Naive thymus-derived CD8-positive, alpha-beta T cell (primary cell): ENCODE measurements at regions not wholly inside any gene's neighbourhood (a gene's known extent, or its start where the extent isn't known, plus 50 kb on each side); places are given as distances from the start of the nearest gene placed in this dataset.
A peak's percentile ranks its signal among the peaks of the same experiment; 100 is the strongest.

Experiments
- ATAC-seq, 2 donors: fragments of 150-1000 bp; cut with Tn5 transposase in 1 of 2; sonication (Bioruptor Pico), chemical (Tn5 transposase) in 1 of 2; 1 replicate in 1 of 2; 2 replicates in 1 of 2; pipeline ENCODE4 v1.10.0; 2021; ENCODE audit warnings: mild to moderate bottlenecking in 2 of 2, moderate library complexity in 2 of 2
- POLR2A ChIA-PET: fragments of 350-600 bp; sonication (Branson Sonifier 250); formaldehyde crosslinking; loops from one replicate; lab custom pipeline; 2021; ENCODE audit warnings: antibody characterized with exemption; lab: Charles Lee
- DNase-seq, 10 donors: peaks; one replicate each; pipeline versions ENCODE4 v3.0.0 to v3.0.0-alpha.2; 2020 to 2022
- H3K27ac Mint-ChIP-seq, 10 donors: one replicate each; pipeline ENCODE4 v1.8.0; 2020 to 2022; ENCODE audit warnings: mild to moderate bottlenecking in 10 of 10, mixed read lengths in 10 of 10, moderate library complexity in 4 of 10, inconsistent platforms in 1 of 10
- H3K27me3 Mint-ChIP-seq, 5 donors: one replicate each; pipeline ENCODE4 v1.8.0; 2021 to 2022; ENCODE audit warnings: mixed read lengths in 5 of 5
- H3K36me3 Mint-ChIP-seq, 3 donors: one replicate each; pipeline ENCODE4 v1.8.0; 2020 to 2022; ENCODE audit warnings: mixed read lengths in 3 of 3, mild to moderate bottlenecking in 2 of 3, inconsistent platforms in 1 of 3
- H3K4me1 Mint-ChIP-seq, 4 donors: one replicate each; pipeline ENCODE4 v1.8.0; 2021 to 2022; ENCODE audit warnings: mixed read lengths in 4 of 4
- H3K4me3 Mint-ChIP-seq, 10 donors: one replicate each; pipeline ENCODE4 v1.8.0; 2020 to 2022; ENCODE audit warnings: mild to moderate bottlenecking in 10 of 10, mixed read lengths in 10 of 10, moderate library complexity in 6 of 10, inconsistent platforms in 1 of 10
- H3K9me3 Mint-ChIP-seq, 9 donors: one replicate each; pipeline ENCODE4 v1.8.0; 2020 to 2022; ENCODE audit warnings: mixed read lengths in 9 of 9, mild to moderate bottlenecking in 3 of 9, inconsistent platforms in 1 of 9, moderate library complexity in 1 of 9

DNA sequence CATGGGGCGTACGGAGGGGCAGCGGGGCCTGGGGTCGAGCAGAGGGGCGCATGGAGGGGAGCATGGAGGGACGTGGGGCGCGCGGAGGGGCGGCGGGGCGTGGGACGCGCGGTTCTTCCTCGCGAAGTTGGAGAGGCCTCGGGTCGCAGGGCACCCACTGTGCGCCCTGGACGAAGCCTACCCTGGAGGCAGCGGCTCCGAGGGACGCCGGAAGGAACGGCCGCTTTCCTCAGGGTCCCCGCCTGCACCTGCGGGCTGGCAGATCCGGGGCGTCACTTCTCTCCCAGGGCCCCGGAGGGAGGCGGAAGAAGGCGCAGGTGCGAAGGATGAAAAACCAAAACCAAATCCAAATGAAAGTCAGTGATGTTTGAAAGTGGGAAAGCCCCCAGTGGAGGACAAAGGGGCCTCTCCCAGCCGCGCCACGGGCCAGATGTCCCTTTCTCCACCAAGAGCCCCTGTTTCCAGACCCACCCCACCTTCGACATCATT is 142.1 kb upstream of the PDE10A start:
- Mint-ChIP-seq H3K27ac (no peak overlapping the region), H3K27me3 (peaks cover 7 to 48% (median 19%) of the 10 kb centered on the region in 5 donors), H3K4me1 (peaks cover 0 to 6% (median 3%) of the 10 kb centered on the region in 4 donors), H3K4me3 (no peak overlapping the region), H3K36me3 (peaks cover 0 to 5% (median 4%) of the 10 kb centered on the region in 3 donors), H3K9me3 (peaks cover 0 to 13% (median 3%) of the 10 kb centered on the region in 9 donors)
- POLR2A ChIA-PET = no interaction called here
- DNase-seq (no peak), ATAC-seq (no peak)

DNA sequence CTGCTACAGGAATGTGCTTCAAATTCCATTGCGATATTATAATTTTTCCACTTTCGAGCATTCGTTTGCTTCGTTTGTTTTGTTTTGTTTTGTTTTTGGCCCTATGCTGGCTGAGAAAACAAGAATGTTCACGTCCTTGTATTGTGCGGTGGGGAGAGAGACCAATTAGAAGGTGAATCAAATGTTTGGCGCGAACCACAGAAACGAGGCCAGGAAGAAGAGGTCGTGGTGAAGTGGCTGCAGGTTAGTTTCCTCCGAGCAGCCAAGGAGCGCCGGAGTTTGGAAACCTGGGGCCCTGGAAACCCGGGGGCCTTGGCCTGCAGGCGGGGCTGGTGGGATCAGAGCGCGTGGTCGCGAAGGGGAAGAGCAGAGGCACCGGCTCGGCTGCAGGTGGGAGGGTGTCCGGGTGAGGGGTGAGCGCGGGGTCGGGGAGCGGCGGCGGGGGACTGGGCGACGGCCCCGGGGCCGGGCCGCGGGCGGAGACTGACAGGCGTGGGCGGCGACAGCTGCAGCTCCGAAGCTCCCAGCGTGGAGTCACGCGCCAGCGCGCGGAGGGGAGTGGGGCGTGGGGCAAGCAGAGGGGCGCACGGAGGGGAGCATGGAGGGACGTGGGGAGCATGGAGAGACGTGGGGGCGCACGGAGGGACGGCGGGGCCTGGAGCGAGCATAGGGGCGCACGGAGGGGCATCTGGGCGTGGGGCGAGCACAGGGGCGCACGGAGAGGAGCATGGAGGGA is 141.5 kb upstream of the PDE10A start:
- Mint-ChIP-seq H3K27ac (no peak overlapping the region), H3K4me1 (peaks cover 0 to 6% (median 3%) of the 10 kb centered on the region in 4 donors), H3K27me3 (peaks cover 7 to 48% (median 20%) of the 10 kb centered on the region in 5 donors), H3K9me3 (peaks cover 0 to 7% (median 2%) of the 10 kb centered on the region in 9 donors), H3K36me3 (peaks cover 0 to 4% (median 4%) of the 10 kb centered on the region in 3 donors), H3K4me3 (peak overlapping the region in 1 of 10 donors; percentile 11)
- DNase-seq (no peak), ATAC-seq (no peak)
- POLR2A ChIA-PET = no interaction called here

DNA sequence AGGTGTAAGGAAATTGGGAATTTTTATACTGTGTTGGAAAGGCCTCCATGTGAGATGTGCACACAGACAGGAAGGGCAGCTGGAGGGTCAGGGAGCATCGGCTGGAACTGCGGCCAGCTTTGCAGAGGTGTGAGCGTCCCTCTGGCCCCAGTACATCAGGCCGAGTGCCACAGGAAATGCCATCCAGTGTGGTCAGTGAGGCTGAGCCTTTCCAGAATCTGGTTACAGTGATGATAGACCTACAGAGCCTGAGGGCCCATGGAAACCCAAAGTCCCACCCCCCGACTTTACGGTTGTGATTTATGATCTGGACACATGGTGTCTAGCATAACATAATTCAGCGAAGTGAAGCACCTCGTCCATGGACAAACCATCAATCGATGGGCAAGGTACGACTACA is 137.3 kb upstream of the PDE10A start:
- DNase-seq (no peak), ATAC-seq (no peak)
- peaks cover 0 to 3% (median 0%) of the 10 kb centered on the region in 9 donors for H3K9me3 Mint-ChIP-seq
- H3K27ac Mint-ChIP-seq = peak overlapping the region in 1 of 10 donors; percentile 60
- POLR2A ChIA-PET = no interaction called here
- H3K4me1 Mint-ChIP-seq = peaks cover 0 to 6% (median 3%) of the 10 kb centered on the region in 4 donors
- peaks cover 10 to 33% (median 13%) of the 10 kb centered on the region in 5 donors for H3K27me3 Mint-ChIP-seq
- H3K36me3 Mint-ChIP-seq = peaks cover 0 to 4% (median 4%) of the 10 kb centered on the region in 3 donors
- no peak overlapping the region for H3K4me3 Mint-ChIP-seq

DNA sequence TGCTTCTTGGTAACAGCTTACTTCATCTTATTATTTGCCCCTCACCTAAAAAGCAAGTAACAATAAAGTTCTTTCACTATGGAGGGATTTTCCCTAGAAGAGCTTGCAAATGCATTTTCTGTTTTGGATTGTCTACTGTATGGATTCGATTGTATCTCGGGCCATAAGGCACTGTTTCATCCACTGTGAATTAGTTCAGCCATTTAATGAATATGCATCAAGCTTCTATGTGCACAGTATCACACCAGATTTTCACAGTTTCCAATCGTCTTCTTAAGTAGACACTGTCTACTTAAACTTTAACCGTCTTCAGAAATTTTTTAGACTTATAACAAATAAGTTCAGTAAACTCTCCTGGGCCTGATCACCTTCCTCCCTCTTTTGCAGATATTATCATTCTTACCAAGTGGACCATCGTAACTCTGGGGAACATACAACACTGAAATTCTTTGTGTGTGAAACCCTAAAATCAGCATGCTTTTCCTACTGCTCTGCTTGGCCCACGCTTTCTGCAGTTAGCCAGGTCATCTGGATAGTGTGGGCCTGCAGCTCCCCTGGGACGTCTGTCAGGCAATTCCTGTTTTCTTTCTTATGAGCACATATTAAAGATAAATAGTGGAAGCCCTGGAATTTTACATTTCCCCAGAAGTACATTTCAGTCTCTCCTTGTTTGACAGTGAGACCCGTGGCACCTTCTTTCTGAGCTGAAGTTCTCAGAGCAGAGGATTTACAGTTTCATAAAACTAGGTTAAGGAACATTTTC is 136.5 kb upstream of the PDE10A start:
- no peak overlapping the region for H3K27ac Mint-ChIP-seq

DNA sequence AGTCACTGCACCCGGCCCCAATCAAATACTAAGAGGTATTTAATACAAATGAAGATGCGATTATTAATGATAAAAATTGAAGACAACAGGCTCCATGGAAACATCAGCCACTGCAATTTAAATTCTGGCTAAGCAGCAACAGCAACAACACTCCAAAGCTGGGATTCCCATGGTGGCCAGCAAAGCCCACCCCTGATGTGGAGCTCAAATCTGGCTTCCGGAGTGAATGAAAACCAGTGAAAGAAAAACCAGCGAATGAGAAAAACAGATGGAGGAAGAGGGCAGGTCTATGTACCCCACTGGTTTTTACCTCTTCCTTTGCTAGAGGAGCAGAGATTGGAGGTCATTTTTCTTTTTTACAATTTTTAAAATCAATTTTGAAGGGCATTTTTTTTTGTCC is 135.9 kb upstream of the PDE10A start:
- no peaks in the 10 kb centered on the region for H3K36me3 Mint-ChIP-seq
- peaks cover 0 to 3% (median 0%) of the 10 kb centered on the region in 9 donors for H3K9me3 Mint-ChIP-seq
- H3K27ac Mint-ChIP-seq = no peak overlapping the region
- peaks cover 6 to 26% (median 10%) of the 10 kb centered on the region in 5 donors for H3K27me3 Mint-ChIP-seq
- DNase-seq (no peak), ATAC-seq (no peak)
- no peak overlapping the region for H3K4me3 Mint-ChIP-seq
- POLR2A ChIA-PET = no interaction called here
- peaks cover 0 to under 1% (median 0%) of the 10 kb centered on the region in 4 donors for H3K4me1 Mint-ChIP-seq

More for the DNA sequence above, 136.5 kb upstream of the PDE10A start:
- peaks cover 0 to 4% (median 4%) of the 10 kb centered on the region in 3 donors for H3K36me3 Mint-ChIP-seq
- no peak for DNase-seq
- peaks cover 0 to 3% (median 0%) of the 10 kb centered on the region in 9 donors for H3K9me3 Mint-ChIP-seq
- POLR2A ChIA-PET = no interaction called here
- ATAC-seq = no peak
- no peak overlapping the region for H3K4me3 Mint-ChIP-seq
- H3K27me3 Mint-ChIP-seq = peaks cover 10 to 31% (median 15%) of the 10 kb centered on the region in 5 donors
- H3K4me1 Mint-ChIP-seq = peaks cover 0 to 6% (median 3%) of the 10 kb centered on the region in 4 donors

DNA sequence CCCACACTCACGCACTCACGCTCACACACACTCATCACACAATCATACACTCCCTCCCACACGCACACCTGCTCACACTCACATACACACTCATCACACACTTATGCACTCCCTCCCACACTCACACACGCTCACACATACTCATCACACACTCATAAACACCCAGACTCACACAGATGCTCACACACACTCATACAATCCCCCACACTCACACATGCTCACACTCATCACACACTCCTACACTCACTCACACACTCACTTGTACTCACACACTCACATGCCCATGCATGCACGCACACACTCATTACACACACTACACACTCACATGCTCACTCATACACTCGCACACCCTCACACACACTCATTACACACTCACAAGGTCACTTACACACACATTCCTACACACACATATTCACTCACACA is 131.1 kb upstream of the PDE10A start:
- H3K9me3 Mint-ChIP-seq = no peaks in the 10 kb centered on the region
- H3K4me3 Mint-ChIP-seq = no peak overlapping the region
- DNase-seq (no peak), ATAC-seq (no peak)
- POLR2A ChIA-PET = no interaction called here
- H3K27ac Mint-ChIP-seq = no peak overlapping the region
- no peaks in the 10 kb centered on the region for H3K36me3 Mint-ChIP-seq
- H3K4me1 Mint-ChIP-seq = no peaks in the 10 kb centered on the region
- H3K27me3 Mint-ChIP-seq = peaks cover 0 to 12% (median 2%) of the 10 kb centered on the region in 5 donors

DNA sequence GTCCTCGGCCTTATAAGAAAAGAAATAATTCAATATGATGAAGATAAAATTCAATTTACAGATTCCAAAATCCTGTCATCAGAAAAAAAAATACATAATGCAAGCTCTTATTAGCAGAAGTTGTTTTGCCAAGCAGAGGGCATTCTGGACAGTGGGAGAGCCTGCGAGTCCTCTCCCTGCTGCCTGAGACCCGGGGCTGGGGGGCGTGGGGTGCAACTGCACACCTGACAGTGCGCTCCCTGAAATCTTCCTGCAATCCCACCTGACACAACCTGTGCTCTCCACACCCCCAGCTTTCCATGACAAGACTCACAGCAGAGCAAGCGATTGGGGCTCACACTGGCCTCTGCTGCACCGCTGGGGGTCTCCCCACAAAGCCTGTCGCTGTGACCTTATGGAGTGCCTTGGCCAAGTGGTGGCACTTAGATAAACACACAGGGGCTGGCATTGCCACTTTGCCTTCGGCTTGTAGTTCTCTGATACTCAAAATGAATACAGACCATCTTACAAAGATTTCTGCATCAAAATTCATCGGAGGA is 130.3 kb upstream of the PDE10A start:
- peaks cover 2 to 15% (median 8%) of the 10 kb centered on the region in 5 donors for H3K27me3 Mint-ChIP-seq
- DNase-seq (no peak), ATAC-seq (no peak)
- H3K36me3 Mint-ChIP-seq = no peaks in the 10 kb centered on the region
- POLR2A ChIA-PET = no interaction called here
- H3K9me3 Mint-ChIP-seq = no peaks in the 10 kb centered on the region
- no peaks in the 10 kb centered on the region for H3K4me1 Mint-ChIP-seq
- no peak overlapping the region for H3K27ac Mint-ChIP-seq
- H3K4me3 Mint-ChIP-seq = no peak overlapping the region

DNA sequence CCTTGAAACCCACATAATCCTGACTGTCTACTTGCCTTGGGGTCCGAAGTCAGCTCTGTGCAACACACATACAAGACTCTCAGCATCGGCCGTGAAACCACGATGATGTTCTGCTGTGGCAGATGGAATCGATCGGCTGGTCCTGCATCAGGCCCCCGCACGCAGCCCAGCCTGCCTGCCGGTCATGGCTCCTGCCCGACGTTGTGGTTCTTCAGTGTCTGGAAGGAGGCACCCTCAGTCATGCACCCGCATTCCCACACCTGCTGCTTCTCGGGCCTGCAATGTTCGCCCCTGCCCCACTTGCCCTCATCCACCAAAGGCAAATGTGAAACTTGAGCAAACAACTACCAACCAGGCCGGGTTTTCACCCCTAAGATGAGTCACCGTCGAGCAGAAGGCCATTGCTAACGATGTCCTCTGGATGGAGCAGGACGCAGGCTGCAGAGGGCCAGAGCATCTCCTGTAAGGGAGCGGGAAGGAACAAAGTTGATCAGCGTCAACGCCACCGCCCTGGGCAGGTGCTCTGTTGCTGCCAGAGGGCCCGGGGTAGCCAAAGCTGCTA is 128.9 kb upstream of the PDE10A start:
- Mint-ChIP-seq H3K27ac (no peak overlapping the region), H3K4me1 (no peaks in the 10 kb centered on the region), H3K4me3 (no peak overlapping the region), H3K9me3 (no peaks in the 10 kb centered on the region), H3K36me3 (no peaks in the 10 kb centered on the region), H3K27me3 (peaks cover 3 to 12% (median 7%) of the 10 kb centered on the region in 5 donors)
- POLR2A ChIA-PET = no interaction called here
- ATAC-seq (no peak), DNase-seq (no peak)

DNA sequence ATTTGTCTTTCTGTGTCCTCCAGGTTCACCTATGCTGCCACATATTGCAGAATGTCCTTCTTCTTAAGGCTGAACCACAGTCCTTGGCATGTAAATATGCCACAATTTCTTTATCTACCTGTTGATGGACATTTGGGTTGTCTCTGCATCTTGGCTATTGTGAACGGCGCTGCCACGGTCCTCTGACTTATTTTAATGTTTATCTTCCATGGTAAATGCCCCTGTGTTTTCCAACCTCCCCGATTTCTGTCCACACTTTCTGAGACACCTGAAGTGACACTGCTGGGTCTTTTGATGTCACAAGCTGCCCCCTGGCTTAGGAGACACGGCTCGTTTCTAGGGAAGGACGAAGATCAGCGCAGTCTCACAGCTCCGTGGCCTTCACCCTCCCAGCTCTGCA is 128.3 kb upstream of the PDE10A start:
- POLR2A ChIA-PET = no interaction called here
- Mint-ChIP-seq H3K27me3 (peaks cover 2 to 12% (median 7%) of the 10 kb centered on the region in 5 donors), H3K4me3 (no peak overlapping the region), H3K36me3 (no peaks in the 10 kb centered on the region), H3K4me1 (no peaks in the 10 kb centered on the region), H3K27ac (no peak overlapping the region), H3K9me3 (no peaks in the 10 kb centered on the region)
- no peak for ATAC-seq
- DNase-seq = no peak

DNA sequence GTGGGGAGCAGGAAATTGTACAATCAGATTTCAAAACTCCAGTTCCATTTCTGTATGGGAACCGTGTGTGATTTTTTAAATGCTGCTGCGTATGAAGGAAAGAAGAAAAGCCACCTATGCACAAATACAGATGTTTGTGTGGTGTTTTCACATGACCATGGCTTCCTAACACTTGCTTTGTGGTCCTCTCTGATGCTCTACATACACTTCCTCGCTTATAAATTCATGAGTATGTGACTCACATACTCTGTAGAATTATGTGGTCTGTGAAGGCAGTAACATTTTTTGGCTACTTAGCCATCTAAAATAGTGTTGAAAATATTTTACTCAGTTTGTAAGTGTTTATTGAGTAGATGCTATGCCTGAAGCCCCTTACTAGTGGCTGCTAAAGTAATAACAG is 119.8 kb upstream of the PDE10A start:
- Mint-ChIP-seq H3K27me3 (peaks cover 7 to 66% (median 19%) of the 10 kb centered on the region in 5 donors), H3K9me3 (peaks cover 0 to 2% (median 0%) of the 10 kb centered on the region in 9 donors), H3K27ac (no peak overlapping the region), H3K4me1 (peaks cover 0 to 1% (median 0%) of the 10 kb centered on the region in 4 donors), H3K4me3 (no peak overlapping the region), H3K36me3 (no peaks in the 10 kb centered on the region)
- POLR2A ChIA-PET = no interaction called here
- DNase-seq = no peak
- no peak for ATAC-seq

DNA sequence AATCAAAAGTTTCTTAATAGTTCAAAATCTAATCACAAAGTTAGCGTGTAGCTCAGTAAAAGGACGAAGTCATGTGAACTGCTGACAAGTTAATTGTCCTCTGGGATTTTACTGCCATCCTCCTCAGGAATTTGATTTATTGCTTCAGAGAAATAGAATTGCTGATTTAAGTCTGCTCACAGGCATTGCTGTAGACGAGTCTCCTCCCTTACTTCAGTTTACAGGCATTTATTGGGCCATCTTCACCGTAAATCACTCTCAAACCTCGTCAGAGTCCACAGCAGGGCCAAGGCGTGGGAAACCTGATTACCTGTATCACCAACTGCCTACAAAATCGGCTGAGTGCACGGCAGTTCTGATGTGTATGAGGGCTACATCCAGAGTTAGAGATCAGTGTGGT is 119.1 kb upstream of the PDE10A start:
- peaks cover 0 to 2% (median under 1%) of the 10 kb centered on the region in 4 donors for H3K4me1 Mint-ChIP-seq
- H3K9me3 Mint-ChIP-seq = peaks cover 0 to 2% (median 0%) of the 10 kb centered on the region in 9 donors
- ATAC-seq (no peak), DNase-seq (no peak)
- H3K27me3 Mint-ChIP-seq = peaks cover 6 to 72% (median 23%) of the 10 kb centered on the region in 5 donors
- H3K27ac Mint-ChIP-seq = peak overlapping the region in 1 of 10 donors; percentile 15
- H3K36me3 Mint-ChIP-seq = no peaks in the 10 kb centered on the region
- H3K4me3 Mint-ChIP-seq = no peak overlapping the region
- POLR2A ChIA-PET = no interaction called here

DNA sequence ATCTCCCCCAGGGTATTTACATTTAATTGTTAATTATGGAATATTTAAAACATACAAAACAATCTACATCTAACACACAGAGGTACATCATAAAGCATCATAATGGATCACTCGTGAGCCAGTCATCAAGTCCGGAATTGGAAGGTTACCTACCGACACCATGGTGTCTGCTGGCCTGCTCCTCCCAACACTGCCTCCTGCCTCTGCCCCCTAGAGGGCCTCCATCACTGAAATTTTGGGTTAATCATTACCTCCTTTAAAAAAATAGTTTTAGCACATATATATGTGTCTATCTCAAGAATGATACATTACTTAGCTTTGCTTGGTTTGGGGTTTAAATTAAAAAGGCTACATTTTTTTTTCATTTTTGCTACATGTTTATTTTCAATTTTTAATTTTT is 114.6 kb upstream of the PDE10A start:
- Mint-ChIP-seq H3K27me3 (peaks cover 9 to 71% (median 29%) of the 10 kb centered on the region in 5 donors), H3K4me1 (peaks cover 0 to 6% (median 3%) of the 10 kb centered on the region in 4 donors), H3K4me3 (no peak overlapping the region), H3K27ac (no peak overlapping the region), H3K9me3 (peaks cover 0 to 2% (median 0%) of the 10 kb centered on the region in 9 donors), H3K36me3 (no peaks in the 10 kb centered on the region)
- POLR2A ChIA-PET = no interaction called here
- DNase-seq (no peak), ATAC-seq (no peak)
